ENCODE measurements at regions not wholly inside any gene's neighbourhood (a gene's known extent, or its start where the extent isn't known, plus 50 kb on each side); places are given as distances from the start of the nearest gene placed in this dataset.
"Not testable (repeated sequence)": the region's sequence is repeated elsewhere in the genome, so short reads cannot be mapped to it uniquely, and the experiment has no call there.

DNA sequence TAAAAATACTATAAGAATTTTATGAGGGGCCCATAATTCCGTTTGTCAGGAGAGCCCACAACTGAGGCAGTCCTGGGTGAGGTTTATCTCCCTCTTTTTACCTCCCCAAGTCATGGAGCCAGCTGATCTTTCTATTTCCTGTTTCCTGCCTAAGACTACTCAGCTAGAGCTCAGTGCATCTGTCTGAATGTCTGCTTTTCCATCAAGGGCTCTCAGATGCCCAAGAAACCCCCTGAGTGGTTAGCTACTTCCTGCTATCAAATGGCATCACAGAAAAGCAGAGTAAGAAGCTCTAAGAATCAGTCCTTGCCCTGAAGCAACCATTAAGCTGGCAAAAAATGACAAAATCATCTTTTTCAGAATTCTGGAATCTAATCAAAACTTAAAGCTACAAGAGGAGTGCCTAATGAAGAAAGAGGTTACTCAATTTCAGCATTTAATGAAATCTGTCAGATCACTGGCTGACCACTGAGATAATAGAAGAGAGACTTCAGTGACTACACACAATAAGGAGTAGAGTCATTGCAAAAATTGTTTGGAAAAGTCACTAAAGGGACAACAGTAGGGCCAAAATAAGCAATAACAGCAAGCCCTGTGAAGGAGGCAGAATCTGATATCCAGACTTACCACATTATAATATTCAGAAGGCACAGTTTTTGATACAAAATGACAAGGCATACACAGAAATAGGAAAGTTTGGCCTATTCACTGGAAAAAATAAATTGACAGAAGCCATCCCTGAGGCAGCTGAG is 150.1 kb downstream of the CYB561 start:
- DNase-seq (peak in 1 of 3 donors; percentile 45), ATAC-seq (ENCODE audit: low read depth in 2 of 2) (no peak)
- H3K4me3 ChIP-seq (ENCODE audit: low read depth, low read length), result no peak overlapping the region
- H3K36me3 Mint-ChIP-seq, result peaks cover 11% of the 10 kb centered on the region
- peaks cover 0 to 13% of the 10 kb centered on the region in 2 experiments for H3K9me3 ChIP-seq (ENCODE audit: control insufficient read depth in 2 of 2, low read length in 2 of 2)
- no peak overlapping the region for H3K27ac ChIP-seq (ENCODE audit: insufficient read depth, low read length, poor library complexity, severe bottlenecking)
- no peak overlapping the region for H3K4me3 Mint-ChIP-seq
- H3K27ac Mint-ChIP-seq, result peak overlapping the region in 1 of 3 donors; percentile 41
- no peaks in the 10 kb centered on the region for H3K36me3 ChIP-seq (ENCODE audit: control insufficient read depth, insufficient read depth, low read length)
- H3K27me3 ChIP-seq (ENCODE audit: control insufficient read depth, insufficient read depth, low read length), result no peaks in the 10 kb centered on the region
- peaks cover 0 to 40% (median 7%) of the 10 kb centered on the region in 7 donors for H3K9me3 Mint-ChIP-seq
- no peaks in the 10 kb centered on the region for H3K4me1 Mint-ChIP-seq
- H3K4me1 ChIP-seq (ENCODE audit: control insufficient read depth, insufficient read depth, low read length, poor library complexity, severe bottlenecking), result no peaks in the 10 kb centered on the region
- H3K27me3 Mint-ChIP-seq, result peaks cover under 1% of the 10 kb centered on the region

DNA sequence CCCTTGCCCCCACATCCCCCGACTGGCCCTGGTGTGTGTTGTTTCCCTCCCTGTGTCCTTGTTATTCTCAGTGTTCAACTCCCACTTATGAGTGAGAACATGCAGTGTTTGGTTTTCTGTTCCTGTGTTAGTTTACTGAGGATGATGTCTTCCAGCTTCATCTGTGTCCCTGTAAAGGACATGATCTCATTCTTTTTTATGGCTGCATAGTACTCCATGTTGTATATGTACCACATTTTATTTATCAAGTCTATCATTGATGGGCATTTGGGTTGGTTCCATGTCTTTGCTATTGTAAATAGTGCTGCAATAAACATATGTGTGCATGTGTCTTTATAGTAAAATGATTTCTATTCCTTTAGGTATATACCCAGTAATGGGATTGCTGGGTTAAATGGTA is 147.2 kb downstream of the CYB561 start:
- H3K27ac ChIP-seq (ENCODE audit: insufficient read depth, low read length, poor library complexity, severe bottlenecking); H3K36me3 ChIP-seq (ENCODE audit: control insufficient read depth, insufficient read depth, low read length); H3K27me3 ChIP-seq (ENCODE audit: control insufficient read depth, insufficient read depth, low read length); H3K27ac Mint-ChIP-seq; H3K4me3 ChIP-seq (ENCODE audit: low read depth, low read length); DNase-seq; H3K36me3 Mint-ChIP-seq; H3K4me1 ChIP-seq (ENCODE audit: control insufficient read depth, insufficient read depth, low read length, poor library complexity, severe bottlenecking); H3K4me3 Mint-ChIP-seq; H3K4me1 Mint-ChIP-seq; ATAC-seq (ENCODE audit: low read depth in 2 of 2): not testable (repeated sequence)
- peaks cover 0 to 13% of the 10 kb centered on the region in 2 experiments for H3K9me3 ChIP-seq (ENCODE audit: control insufficient read depth in 2 of 2, low read length in 2 of 2)
- Mint-ChIP-seq H3K27me3 (peaks cover 10% of the 10 kb centered on the region), H3K9me3 (peaks cover 0 to 45% (median 8%) of the 10 kb centered on the region in 7 donors)

DNA sequence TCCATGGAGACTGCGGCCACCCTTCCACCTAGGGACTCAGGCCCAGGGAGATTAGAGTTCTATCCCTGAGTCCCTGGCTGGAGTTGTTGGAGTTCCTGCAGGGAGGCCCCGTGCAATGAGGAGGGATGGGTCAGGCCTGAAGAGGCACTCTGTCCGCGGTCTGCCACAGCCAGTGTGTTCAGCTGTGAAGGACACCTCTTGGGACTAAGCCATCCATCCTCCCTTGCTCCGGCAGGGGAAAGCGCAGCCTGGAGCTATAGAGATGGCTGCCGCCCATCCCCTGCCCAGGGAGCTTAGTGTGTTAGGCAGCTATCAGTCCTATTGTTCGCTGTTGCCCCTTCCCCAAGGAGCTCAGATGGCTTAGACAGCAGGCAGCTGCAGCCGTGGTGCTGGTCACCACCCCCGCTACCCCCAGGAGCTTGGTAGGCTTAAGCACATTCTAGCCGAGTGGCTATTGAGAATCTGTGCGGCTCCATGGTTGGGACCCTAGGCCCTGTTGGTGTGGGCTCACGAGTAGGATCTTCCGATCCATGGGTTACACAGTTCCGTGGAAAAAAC is 141.3 kb downstream of the CYB561 start:
- Mint-ChIP-seq H3K27me3 (peaks cover 14% of the 10 kb centered on the region), H3K9me3 (peaks cover 0 to 13% (median 6%) of the 10 kb centered on the region in 7 donors), H3K4me1 (no peaks in the 10 kb centered on the region), H3K4me3 (no peak overlapping the region), H3K36me3 (peaks cover 3% of the 10 kb centered on the region), H3K27ac (no peak overlapping the region)
- ATAC-seq (ENCODE audit: low read depth in 2 of 2) (no peak), DNase-seq (no peak)
- Histone ChIP-seq H3K27me3 (ENCODE audit: control insufficient read depth, insufficient read depth, low read length) (no peaks in the 10 kb centered on the region), H3K4me1 (ENCODE audit: control insufficient read depth, insufficient read depth, low read length, poor library complexity, severe bottlenecking) (no peaks in the 10 kb centered on the region), H3K36me3 (ENCODE audit: control insufficient read depth, insufficient read depth, low read length) (no peaks in the 10 kb centered on the region), H3K4me3 (ENCODE audit: low read depth, low read length) (no peak overlapping the region), H3K9me3 (ENCODE audit: control insufficient read depth in 2 of 2, low read length in 2 of 2) (no peaks in the 10 kb centered on the region), H3K27ac (ENCODE audit: insufficient read depth, low read length, poor library complexity, severe bottlenecking) (no peak overlapping the region)

DNA sequence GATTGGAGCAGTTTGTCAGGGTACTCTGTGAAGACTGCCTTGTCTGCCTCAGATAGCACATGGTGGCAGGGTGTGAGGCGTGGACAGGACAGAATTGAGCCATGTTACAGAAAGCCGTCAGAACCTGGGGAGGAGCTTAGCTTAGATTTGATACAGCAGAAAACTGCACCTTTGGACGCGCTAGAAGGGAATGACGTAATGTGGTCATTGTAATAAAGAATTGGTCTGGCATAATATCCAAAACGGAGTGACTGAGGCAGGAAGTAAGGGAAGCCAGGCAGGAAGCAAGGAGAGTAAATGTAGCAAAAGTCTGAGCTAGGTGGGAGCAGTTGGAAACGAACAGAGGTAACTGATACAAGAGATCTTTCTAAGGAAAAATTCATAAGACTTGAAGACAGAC is 140.2 kb downstream of the CYB561 start:
- DNase-seq (no peak), ATAC-seq (ENCODE audit: low read depth in 2 of 2) (no peak)
- no peak overlapping the region for H3K27ac ChIP-seq (ENCODE audit: insufficient read depth, low read length, poor library complexity, severe bottlenecking)
- Mint-ChIP-seq H3K4me1 (no peaks in the 10 kb centered on the region), H3K36me3 (peaks cover under 1% of the 10 kb centered on the region), H3K4me3 (no peak overlapping the region), H3K27me3 (peaks cover 14% of the 10 kb centered on the region), H3K9me3 (peaks cover 0 to 11% (median 4%) of the 10 kb centered on the region in 7 donors), H3K27ac (no peak overlapping the region)
- H3K36me3 ChIP-seq (ENCODE audit: control insufficient read depth, insufficient read depth, low read length), result no peaks in the 10 kb centered on the region
- H3K27me3 ChIP-seq (ENCODE audit: control insufficient read depth, insufficient read depth, low read length), result no peaks in the 10 kb centered on the region
- H3K4me1 ChIP-seq (ENCODE audit: control insufficient read depth, insufficient read depth, low read length, poor library complexity, severe bottlenecking), result no peaks in the 10 kb centered on the region
- H3K9me3 ChIP-seq (ENCODE audit: control insufficient read depth in 2 of 2, low read length in 2 of 2), result no peaks in the 10 kb centered on the region
- no peak overlapping the region for H3K4me3 ChIP-seq (ENCODE audit: low read depth, low read length)

DNA sequence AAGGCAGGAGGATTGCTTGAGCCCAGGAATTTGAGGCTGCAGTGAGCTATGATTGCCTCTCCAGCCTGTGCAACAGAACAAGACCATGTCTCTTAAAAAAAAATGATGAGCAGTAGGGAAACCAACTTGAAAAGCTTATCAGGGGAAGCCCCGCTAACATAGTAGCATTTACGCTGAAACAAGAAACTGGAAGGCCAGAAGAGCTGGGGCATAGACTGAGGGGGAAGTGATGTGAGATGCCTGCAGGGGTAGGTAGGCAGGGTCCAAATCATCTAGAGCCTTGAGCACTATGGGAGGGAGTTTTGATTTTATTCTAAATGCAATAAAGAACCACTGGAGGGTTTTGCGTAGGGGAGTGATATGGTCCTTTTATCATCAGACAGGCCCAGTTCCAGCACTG is 139.3 kb downstream of the CYB561 start:
- ATAC-seq (ENCODE audit: low read depth in 2 of 2), result no peak
- no peak overlapping the region for H3K27ac ChIP-seq (ENCODE audit: insufficient read depth, low read length, poor library complexity, severe bottlenecking)
- Mint-ChIP-seq H3K4me1 (no peaks in the 10 kb centered on the region), H3K4me3 (no peak overlapping the region), H3K36me3 (no peaks in the 10 kb centered on the region), H3K9me3 (peaks cover 0 to 9% (median 4%) of the 10 kb centered on the region in 7 donors), H3K27me3 (peaks cover 7% of the 10 kb centered on the region), H3K27ac (no peak overlapping the region)
- H3K4me3 ChIP-seq (ENCODE audit: low read depth, low read length), result no peak overlapping the region
- no peak for DNase-seq
- no peaks in the 10 kb centered on the region for H3K9me3 ChIP-seq (ENCODE audit: control insufficient read depth in 2 of 2, low read length in 2 of 2)
- no peaks in the 10 kb centered on the region for H3K27me3 ChIP-seq (ENCODE audit: control insufficient read depth, insufficient read depth, low read length)
- H3K4me1 ChIP-seq (ENCODE audit: control insufficient read depth, insufficient read depth, low read length, poor library complexity, severe bottlenecking), result no peaks in the 10 kb centered on the region
- H3K36me3 ChIP-seq (ENCODE audit: control insufficient read depth, insufficient read depth, low read length), result no peaks in the 10 kb centered on the region

DNA sequence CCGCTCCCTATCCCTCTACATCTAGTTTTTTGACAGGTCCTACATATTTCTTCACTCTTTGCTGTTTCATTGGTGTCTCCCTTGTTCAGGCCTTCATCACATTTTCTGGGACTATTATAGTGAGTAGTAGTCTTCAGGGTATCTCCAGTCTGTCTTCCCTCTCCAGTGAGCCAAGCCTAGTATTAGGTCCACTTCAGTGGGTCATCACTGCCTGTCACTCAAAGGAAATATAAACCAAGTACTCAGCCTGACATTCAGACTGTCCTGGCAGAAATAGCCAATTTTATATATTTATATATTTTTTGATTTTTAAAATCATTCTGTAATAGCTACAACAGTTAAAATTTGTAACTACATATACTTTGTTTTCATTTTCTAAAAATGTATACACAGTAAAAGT is 137.8 kb downstream of the CYB561 start:
- ATAC-seq (ENCODE audit: low read depth in 2 of 2) (no peak), DNase-seq (no peak)
- Histone ChIP-seq H3K36me3 (ENCODE audit: control insufficient read depth, insufficient read depth, low read length) (no peaks in the 10 kb centered on the region), H3K9me3 (ENCODE audit: control insufficient read depth in 2 of 2, low read length in 2 of 2) (no peaks in the 10 kb centered on the region), H3K4me1 (ENCODE audit: control insufficient read depth, insufficient read depth, low read length, poor library complexity, severe bottlenecking) (no peaks in the 10 kb centered on the region), H3K27me3 (ENCODE audit: control insufficient read depth, insufficient read depth, low read length) (no peaks in the 10 kb centered on the region), H3K27ac (ENCODE audit: insufficient read depth, low read length, poor library complexity, severe bottlenecking) (no peak overlapping the region), H3K4me3 (ENCODE audit: low read depth, low read length) (no peak overlapping the region)
- Mint-ChIP-seq H3K9me3 (peaks cover 0 to 4% (median 0%) of the 10 kb centered on the region in 7 donors), H3K36me3 (no peaks in the 10 kb centered on the region), H3K4me1 (no peaks in the 10 kb centered on the region), H3K27me3 (peaks cover 4% of the 10 kb centered on the region), H3K27ac (no peak overlapping the region), H3K4me3 (no peak overlapping the region)

DNA sequence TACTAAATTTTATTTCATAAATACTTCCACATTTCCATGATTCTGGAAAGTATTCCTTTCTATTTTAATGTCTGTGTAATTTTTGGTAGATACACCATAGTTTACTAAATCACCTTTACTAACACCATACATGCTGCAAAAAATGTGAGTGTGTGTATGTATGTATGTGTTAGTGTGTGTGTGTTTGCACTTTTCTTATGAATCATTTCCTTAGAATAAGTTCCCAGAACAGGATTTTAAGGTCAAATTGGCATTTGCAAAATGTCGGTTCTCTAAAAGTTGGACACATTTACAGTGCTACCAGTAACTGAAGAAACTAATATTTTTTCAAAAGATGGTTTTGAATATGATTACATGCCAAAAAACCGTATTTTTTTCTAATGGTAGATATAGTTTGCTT is 137.1 kb downstream of the CYB561 start:
- H3K4me1 Mint-ChIP-seq, result no peaks in the 10 kb centered on the region
- no peak overlapping the region for H3K4me3 Mint-ChIP-seq
- peaks cover 4% of the 10 kb centered on the region for H3K27me3 Mint-ChIP-seq
- peak in 1 of 3 donors; percentile 7 for DNase-seq
- no peaks in the 10 kb centered on the region for H3K9me3 Mint-ChIP-seq
- H3K9me3 ChIP-seq (ENCODE audit: control insufficient read depth in 2 of 2, low read length in 2 of 2), result no peaks in the 10 kb centered on the region
- no peak overlapping the region for H3K27ac ChIP-seq (ENCODE audit: insufficient read depth, low read length, poor library complexity, severe bottlenecking)
- no peaks in the 10 kb centered on the region for H3K27me3 ChIP-seq (ENCODE audit: control insufficient read depth, insufficient read depth, low read length)
- H3K36me3 ChIP-seq (ENCODE audit: control insufficient read depth, insufficient read depth, low read length), result no peaks in the 10 kb centered on the region
- no peak overlapping the region for H3K4me3 ChIP-seq (ENCODE audit: low read depth, low read length)
- H3K36me3 Mint-ChIP-seq, result no peaks in the 10 kb centered on the region
- no peak overlapping the region for H3K27ac Mint-ChIP-seq
- no peak for ATAC-seq (ENCODE audit: low read depth in 2 of 2)
- no peaks in the 10 kb centered on the region for H3K4me1 ChIP-seq (ENCODE audit: control insufficient read depth, insufficient read depth, low read length, poor library complexity, severe bottlenecking)

DNA sequence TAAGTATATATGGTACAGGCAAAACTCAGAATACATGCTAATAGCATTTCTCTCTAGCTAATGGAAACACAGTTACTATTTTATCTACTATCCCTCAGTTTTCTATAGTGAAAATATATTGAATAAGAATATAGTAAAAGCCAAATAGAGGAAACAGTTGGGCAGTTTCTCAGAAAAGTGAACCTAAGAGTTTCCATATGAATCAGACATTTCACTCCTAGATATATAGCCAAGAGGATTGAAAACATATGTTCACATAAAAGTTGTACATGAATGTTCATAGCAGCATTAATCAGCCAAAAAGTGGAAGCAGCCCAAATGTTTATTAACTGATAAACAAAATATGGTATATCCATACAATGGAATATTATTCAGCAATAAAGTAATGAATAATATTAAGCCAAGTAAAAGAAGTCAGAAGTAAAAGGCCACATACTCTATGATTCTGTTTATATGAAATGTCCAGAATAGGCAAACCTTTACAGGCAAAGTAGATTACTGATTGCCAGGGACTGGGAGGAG is 134.6 kb downstream of the CYB561 start:
- peak in 1 of 3 donors; percentile 15 for DNase-seq
- Mint-ChIP-seq H3K36me3 (peaks cover 8% of the 10 kb centered on the region), H3K9me3 (peaks cover 0 to 3% (median 0%) of the 10 kb centered on the region in 7 donors), H3K27me3 (peaks cover 4% of the 10 kb centered on the region), H3K4me1 (no peaks in the 10 kb centered on the region), H3K27ac (no peak overlapping the region), H3K4me3 (no peak overlapping the region)
- Histone ChIP-seq H3K36me3 (ENCODE audit: control insufficient read depth, insufficient read depth, low read length) (peaks cover 4% of the 10 kb centered on the region), H3K9me3 (ENCODE audit: control insufficient read depth in 2 of 2, low read length in 2 of 2) (no peaks in the 10 kb centered on the region), H3K4me3 (ENCODE audit: low read depth, low read length) (no peak overlapping the region), H3K27me3 (ENCODE audit: control insufficient read depth, insufficient read depth, low read length) (no peaks in the 10 kb centered on the region), H3K4me1 (ENCODE audit: control insufficient read depth, insufficient read depth, low read length, poor library complexity, severe bottlenecking) (no peaks in the 10 kb centered on the region), H3K27ac (ENCODE audit: insufficient read depth, low read length, poor library complexity, severe bottlenecking) (no peak overlapping the region)
- no peak for ATAC-seq (ENCODE audit: low read depth in 2 of 2)
